Smooth muscle cell of the brain vasculature (primary cell): ENCODE measurements at regions not wholly inside any gene's neighbourhood (a gene's known extent, or its start where the extent isn't known, plus 50 kb on each side); places are given as distances from the start of the nearest gene placed in this dataset.

ENCODE experiments used
- DNase-seq: peaks from one replicate; pipeline ENCODE4 v3.0.0-alpha.2; 2012; ENCODE audit warnings: low read depth, low spot score

DNA sequence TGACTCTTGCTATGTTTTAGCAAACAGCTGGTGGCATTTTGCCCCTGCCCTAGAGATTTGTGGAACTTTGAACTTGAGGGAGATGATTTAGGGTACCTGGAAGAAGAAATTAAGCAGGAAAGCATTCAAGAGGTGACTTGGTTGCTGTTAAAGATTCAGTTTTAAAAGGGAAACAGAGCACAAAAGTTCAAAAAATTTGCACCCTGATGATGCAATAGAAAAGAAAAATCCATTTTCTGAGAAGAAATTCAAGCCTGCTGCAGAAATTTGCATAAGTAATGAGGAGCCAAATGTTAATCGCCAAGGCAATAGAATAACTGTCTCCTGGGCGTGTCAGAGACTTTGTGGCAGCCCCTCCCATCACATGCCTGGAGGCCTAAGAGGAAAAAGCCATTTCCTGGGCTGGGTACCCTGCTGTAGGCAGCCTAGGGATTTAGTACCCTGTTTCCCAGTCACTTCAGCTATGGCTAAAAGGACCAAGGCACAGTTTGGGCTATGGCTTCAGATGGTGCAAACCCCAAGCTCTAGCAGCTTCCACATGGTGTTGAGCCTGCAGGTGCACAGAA, 958.5 kb upstream of the MIR17HG start:
- DNase-seq = no peak

DNA sequence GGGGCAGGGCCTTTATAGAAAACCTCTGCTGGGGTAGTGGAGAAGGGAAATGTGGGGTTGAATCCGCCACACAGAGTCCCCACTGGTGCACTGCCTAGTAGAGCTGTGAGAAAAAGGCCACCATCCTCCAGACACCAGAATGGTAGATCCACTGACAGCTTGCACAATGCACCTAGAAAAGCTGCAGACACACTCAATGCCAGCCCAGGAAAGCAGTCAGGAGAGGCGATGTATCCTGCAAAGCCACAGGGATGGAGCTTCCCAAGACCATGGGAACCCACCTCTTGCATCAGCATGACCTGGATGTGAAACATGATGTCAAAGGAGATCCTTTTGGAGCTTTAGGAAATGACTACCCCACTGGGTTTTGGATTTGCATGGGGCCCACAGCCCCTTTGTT, 958.0 kb upstream of the MIR17HG start:
- DNase-seq = no peak

DNA sequence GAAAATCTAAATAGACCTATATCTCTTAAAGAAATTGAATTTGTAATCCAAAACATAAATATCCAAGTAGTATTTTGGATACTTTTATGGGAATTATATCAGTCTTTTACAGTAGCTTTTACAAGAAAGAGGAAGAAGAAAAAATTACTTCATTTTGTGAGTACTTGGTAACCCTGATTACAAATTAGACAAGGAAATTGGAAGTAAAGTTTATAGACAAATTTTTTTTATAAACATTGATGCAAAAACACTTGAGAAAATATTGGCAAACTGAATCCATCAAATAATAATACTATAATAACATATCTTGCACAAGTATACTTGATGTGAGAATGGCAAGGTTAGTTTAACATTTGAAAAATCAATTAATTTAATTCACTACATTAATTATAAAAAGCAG, 954.1 kb upstream of the MIR17HG start:
- no peak for DNase-seq

DNA sequence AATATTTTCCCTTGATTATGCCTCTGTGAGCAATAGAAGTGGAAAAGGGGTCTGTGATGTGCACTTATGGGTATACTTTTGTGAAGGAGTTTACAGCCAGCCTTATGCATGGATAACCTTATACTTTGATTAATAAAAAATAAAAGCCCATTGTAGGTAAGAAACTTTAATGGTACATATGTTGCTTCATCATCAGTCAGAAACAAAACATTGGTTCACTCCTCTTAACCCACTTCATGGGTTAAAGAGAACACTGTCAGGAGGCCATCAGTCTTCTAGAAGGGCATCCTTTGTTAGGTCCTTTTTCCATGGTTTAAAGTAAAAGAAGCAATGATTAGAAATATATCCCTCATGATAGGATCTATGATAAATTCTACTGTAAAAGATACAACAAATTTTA, 952.1 kb upstream of the MIR17HG start:
- DNase-seq = no peak

DNA sequence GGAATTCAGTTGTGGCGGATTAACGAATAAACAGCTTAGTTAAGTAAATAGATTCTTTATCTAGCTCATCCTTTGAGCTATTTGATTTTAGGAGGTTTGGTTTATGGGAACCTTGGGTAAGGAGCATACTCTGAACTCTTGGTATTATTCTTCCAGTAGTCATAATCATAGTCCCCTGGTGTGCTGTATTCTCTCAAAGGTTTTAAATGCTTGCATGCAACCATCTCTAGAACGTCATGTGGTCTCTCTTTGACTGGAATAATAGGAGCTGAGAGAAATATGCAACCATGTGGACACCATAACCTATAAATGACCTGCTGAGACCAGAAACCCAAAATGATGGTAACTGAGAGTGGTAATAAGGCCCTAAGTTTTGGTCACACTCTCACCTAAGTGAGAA, 951.6 kb upstream of the MIR17HG start:
- DNase-seq = no peak

DNA sequence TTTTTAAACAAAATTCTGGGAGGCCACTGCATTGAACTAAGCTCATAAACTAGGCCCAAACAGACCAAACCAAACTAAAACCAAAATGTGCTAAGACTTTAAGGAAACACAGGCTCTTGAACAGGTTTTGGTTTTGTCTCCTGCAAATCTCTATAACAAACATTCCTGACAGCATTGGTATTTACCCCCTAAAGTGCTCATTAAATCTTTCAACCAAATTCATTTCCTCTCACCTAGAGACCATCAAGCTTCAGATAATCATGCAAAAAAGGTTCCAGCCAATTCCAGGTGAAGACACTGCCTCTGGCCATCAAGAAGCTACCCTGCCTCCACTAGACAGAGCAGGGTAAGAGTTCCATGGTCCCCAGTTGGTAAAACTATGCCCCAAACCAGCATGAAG, 951.2 kb upstream of the MIR17HG start:
- DNase-seq = no peak

DNA sequence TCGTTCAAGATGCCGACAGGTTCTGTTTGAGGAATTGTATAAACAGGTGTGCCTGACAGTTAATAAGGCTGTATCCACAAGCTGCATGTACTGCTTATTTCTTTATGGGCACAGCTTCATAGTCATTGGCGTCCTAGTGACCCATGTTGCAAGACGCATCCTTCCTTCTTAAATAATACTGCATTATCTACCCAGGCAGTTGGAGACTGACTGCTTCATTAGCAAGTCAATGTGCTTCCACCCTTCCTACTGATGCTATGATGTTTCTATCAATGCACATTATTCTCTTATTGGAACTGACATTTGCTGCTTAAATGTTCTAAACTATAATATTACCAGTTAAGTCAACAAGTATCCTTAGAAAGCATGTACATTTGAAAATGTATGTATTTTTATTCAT, 950.0 kb upstream of the MIR17HG start:
- DNase-seq = no peak

DNA sequence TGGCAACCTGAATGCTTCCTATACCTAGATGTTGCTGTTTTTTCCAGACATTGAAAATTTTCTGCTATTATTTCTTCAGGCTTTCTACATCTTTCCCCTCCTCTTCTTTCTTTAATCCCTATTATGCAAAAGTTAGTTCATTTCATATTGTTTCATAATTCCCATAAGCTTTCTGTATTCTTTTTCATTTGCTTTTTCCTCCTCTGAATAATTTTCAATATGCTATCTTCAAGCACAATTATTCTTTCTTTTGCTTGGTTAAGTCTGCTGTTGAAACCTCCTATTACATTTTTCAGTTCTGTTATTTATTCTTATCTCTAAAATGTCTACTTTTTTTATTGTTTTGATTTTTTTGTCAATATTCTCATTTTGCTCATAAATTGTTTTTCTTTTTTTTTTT, 947.1 kb upstream of the MIR17HG start:
- DNase-seq = no peak

DNA sequence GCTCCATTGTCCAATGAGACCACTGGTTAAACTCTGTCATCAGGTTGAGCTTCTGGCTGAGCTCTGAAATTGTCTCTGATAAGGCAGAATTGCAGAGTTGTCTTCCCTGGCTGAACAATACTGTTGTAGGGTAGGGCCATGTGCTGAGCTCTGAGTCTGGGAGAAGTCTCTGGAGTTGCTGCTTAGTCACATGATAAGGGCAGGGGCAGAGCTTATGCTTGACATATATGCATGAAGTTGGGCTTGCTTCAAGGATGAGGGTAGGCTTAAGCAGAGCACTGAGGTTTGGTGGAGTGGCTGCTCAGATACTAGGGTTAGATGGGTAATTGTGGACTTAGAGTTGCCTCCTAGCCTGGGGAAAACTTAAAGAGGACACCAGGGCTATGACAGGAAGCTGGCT, 946.3 kb upstream of the MIR17HG start:
- no peak for DNase-seq

DNA sequence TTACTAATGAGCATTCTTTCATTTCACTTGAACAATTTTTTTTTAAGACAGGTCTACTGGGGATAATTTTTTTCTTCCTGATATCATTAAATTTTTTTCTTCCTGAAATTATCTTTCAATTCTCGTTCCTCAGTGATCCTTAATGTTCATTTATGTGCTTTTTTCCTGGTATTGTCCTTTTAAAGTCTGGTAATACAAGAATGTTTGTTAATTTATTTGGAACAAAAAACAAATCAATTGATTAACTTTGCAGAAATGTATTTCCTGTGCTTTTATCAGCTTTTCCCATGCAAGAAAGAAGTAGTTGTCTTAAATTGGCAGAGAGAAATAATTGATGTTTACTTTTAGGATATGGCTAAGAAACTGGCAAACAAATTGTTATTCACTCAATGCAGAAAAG, 945.4 kb upstream of the MIR17HG start:
- no peak for DNase-seq

DNA sequence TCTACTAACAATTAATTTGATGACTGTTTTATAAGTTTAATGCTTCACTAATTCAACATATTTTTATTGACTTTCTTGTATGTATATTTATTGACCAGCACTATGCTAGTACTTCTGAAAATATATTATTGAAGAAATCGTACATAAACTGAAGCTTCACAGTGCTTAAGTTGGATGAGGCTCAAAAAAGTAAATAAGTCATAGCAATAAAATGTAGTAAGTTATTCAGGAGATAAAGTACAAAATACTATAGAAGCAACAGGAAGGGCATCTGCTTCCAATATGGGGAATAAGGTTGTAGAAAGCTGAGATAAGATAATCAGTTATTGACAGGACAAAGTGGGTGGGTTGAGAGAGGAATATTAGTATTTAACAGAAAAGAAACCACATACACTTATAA, 944.9 kb upstream of the MIR17HG start:
- no peak for DNase-seq

DNA sequence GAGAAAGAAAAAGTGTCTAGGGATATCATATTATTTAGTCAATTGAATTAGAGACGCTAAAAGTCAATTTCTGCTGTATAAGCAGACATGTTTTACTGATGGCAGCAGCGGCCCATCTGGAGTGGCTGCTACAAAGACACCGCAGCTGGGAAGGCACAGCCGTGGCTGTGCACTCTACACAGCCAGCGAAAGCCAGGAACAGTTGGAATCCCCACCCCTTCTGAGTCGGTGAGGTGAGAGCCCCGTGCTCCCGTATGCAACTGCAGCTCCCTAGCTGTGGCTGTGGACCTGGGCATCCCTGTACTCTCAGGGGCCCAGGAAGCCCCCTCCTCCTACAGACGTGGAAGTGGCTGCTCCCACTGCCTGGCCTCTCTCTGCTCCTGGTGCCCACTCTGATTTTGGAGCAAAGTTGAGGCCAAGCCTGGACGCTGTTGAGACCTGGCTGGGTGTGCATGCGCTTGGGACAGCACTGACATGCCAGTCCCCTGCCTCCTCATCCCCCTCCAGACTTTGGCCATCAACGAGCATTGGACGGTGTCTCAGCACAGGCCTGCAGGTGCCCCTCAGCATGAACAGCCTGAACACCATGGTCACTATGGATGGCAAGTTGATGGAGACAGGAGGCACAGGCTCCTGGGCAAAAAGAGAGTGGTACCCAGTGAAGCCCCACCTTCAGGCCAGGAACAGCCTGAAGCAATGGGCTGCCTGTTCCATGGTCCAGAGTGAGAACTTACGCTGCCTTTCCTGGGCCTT, 944.0 kb upstream of the MIR17HG start:
- no peak for DNase-seq

DNA sequence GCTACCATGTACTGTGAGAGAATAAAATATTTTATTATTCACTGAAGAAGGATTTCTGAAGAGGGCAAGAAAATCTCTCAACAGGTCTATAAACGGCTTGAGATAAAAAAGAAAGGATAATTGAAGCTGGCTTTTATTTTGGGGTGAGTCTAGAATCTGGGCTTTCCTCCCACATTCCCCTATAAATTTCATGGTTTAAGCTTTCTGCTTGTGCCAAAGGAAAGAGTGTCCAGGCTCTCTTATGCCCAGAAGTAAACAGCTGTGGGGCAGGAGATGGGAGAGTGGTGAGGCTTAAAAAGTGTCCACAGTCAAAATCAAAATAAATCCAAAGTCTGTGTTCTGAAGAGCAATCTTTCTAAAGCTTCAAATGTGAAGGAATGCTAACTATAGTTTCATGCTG, 942.2 kb upstream of the MIR17HG start:
- no peak for DNase-seq

DNA sequence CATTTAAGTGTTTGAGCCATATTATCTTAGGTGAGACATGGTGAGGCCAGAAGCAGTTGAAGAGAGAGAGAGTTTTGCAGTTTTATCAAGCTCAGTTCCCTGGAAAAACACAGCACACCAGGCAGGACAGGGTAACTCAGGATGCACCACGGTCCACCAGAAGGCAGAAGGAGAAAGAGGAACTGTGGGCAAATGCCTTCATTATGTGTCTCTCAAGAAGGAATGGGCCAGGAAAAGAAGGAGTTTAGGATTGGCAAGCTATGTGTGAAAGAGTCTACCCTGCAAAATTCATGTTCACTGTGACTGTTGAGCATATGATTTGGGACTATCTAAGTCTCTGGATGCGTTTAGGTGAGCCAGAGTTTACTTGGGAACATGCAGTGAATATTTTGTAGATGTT, 934.5 kb upstream of the MIR17HG start:
- no peak for DNase-seq

DNA sequence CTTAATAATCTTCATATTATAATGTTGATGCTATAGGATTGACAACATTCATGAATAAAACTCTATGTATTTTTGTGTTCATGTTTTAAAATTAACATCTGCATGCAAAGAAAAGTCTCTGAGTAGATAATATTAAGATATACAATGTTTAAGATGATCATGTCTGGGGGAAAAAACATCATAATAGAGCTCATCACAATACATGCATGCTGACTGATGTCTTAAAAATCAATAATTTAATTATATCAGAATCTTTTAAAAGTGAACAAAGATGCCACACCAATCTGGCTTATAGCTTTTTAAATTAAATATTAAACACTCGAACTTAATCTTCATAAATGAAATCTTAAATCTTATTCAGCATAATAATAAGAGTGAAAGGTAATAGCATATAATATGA, 933.9 kb upstream of the MIR17HG start:
- DNase-seq = no peak

DNA sequence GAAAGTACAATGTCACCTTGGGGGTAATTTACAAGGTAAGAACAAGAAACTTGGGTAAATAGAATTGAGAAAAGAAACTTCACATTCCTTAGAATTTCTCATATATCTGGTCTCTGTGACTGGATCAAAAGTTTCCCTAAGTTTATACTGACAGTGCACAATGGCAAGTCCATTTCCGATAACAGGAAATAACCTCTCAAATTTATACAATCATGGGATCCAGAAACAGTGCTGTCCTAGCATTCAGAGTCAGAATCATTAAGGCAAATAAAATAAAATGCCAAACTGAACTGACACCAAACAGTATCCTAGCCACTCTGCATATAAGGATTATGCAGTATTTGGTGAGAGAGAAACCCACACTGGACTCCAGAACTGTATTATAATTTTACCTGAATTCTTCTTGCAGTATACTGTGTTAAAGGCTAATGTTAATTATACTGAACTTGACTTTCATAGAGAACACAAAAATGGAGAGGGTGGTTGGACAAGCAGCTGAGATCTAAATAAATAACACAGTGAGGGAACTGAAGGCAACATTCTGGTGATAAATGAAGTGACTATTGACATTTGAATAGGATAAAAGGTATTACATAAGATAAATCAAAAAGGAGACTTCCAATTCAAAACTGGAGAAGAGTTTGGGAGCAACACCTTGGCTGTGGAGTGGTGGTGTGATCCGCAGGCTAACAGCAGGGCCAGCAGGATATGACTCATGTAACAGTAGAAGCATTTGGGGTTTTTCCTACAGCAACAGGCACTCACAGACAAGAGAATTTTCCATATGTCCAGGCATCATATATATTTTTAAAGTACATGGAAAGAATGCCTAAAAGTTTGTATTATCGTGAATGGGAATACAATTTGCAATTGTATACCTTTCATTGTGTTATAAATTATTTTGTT, 932.5 kb upstream of the MIR17HG start:
- DNase-seq = peak; percentile 17

DNA sequence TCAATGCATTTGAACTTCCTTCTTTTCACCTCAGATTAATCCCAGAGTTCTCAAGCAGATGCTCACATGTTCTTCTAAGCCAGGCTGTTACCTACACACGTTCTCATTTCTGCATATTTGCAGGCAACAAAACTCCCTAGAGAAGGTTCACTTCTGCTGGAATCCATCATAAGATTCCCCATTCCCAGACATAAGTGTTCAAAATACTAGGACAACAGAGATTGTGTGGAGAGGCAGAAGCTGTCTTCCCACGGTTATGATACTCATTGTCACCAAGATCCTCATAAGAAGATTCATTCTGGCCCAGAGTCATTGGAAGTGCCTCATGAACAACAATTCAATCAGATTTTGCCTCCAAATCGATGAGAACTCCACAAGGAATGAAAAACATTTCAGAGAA, 931.6 kb upstream of the MIR17HG start:
- no peak for DNase-seq

DNA sequence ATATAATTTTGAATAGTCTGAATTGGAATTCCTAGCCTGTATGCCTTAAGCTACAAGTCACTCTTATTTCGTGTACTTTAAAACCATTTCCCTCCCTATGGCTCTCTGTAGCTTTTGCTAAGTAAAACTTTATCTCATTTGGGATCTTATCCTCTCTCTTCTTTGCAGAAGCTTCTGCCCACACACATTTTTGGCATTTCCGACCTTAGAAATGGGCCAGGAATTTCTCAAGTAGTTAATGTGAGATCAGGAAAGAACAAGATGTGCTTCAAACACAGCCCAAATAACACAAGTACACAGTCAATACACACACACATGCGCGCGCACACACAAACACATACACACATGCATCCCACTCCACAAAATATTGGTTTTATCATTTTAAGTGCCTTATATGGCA, 931.0 kb upstream of the MIR17HG start:
- DNase-seq = no peak

DNA sequence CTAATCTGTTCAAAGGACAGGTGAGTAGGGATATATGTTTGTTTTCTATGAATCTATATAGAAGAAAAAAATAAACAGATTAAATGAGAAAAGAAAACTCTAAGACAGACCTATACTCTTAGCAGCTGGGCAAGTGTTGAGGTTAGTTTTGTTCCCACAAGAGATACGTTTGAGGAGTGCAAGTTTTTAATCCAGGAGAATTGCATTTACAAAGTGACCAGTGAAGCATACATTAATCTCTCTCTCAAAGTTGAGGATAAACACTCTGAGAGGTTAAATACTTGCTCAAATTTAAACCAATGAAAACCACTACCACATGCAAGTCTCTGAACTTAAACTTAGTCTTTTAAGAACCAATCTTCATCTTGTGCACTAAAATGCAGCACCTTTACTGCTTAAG, 930.5 kb upstream of the MIR17HG start:
- no peak for DNase-seq

DNA sequence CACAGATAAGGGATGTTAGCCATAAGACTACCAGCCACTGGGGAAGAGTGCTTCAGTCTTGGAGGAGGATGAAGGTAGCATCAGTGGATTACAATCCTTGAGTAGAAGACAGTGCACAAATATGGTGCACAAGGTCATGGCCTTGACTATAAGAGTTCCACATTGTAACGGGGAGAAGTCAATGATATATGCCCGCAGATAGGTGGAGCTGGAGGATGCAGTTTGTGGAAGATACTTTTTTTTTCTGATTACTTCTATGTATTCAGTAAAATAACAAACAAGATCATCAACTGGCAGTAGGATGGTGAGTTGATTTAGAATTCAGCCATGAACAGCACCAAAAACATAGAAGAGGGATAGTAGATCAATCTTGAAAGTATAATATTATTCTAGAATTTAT, 926.8 kb upstream of the MIR17HG start:
- no peak for DNase-seq

DNA sequence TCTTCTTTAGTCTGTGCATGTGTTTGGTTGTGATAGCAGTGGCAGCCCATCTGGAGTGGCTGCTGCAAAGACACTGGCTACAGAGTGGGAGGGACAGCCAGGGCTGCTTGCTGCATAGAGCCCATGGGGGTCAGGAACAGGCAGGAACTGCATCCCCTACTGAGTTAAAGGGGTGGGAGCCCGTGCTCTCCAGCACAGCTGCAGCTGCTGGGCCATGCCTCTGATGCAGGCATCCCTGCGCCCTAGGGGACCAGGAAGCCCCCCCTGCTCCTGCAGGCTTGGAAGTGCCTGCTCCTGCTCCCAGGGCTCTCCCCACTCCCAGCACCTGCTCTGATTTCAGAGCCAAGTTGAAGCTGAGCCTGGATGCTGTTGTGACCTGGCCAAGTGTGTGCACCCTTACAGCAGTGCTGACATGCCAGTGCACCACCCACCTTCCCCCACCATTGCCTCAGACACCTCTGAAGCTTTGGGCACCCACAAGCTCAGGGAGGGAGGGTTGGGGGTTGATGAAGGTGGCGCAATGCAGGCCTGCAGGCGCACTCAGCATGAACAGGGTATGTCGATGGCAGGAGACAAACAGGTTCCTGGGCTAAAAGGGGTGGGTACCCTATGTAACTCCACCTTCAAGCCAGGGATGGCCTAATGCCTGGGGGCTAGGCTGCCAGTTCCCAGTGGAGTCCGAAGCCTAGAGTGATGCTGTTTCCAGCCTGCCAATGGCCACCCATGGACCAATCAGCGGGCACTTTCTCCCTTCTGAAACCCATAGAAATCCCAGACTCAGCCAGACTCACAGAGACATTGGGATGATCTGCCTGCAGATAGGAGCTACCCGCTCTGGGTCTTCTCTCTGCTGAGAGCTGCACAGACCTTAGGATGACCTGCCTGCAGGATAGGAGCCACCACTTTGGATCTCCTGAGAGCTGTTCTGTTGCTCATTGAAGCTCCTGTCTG, 919.9 kb upstream of the MIR17HG start:
- DNase-seq = no peak
